Neural cell (in vitro differentiated cells): ENCODE measurements at regions not wholly inside any gene's neighbourhood (a gene's known extent, or its start where the extent isn't known, plus 50 kb on each side); places are given as distances from the start of the nearest gene placed in this dataset.

Source experiments
- H2AFZ ChIP-seq: fragments of 200-600, 300-800 bp; sonication (generic), shearing (Covaris generic); 2 replicates; pipeline ENCODE4 v1.6.0; 2014; ENCODE audit warnings: low read depth, mild to moderate bottlenecking, antibody characterized with exemption, low read length, moderate library complexity
- H3F3A ChIP-seq: fragments of 200-600 bp; shearing (Covaris generic); 2 replicates; pipeline ENCODE4 v1.6.1; 2016; ENCODE audit warnings: mild to moderate bottlenecking, moderate library complexity, mixed read lengths, antibody characterized with exemption, low read length; ENCODE audit not compliant: insufficient read depth, poor library complexity, severe bottlenecking
- H3K27ac ChIP-seq: fragments of 200-600, 300-800 bp; sonication (generic), shearing (Covaris generic); 2 replicates; pipeline ENCODE4 v1.5.1; 2014; ENCODE audit warnings: mild to moderate bottlenecking, low read length, moderate library complexity
- H3K27me3 ChIP-seq: fragments of 300-800, 200-600 bp; sonication (generic), shearing (Covaris generic); 2 replicates; pipeline ENCODE4 v1.6.0; 2014; ENCODE audit warnings: mild to moderate bottlenecking, low read depth, low read length, moderate library complexity; ENCODE audit not compliant: insufficient read depth
- H3K36me3 ChIP-seq: fragments of 300-800, 200-600 bp; sonication (generic), shearing (Covaris generic); 2 replicates; pipeline ENCODE4 v1.5.1; 2014; ENCODE audit warnings: mild to moderate bottlenecking, antibody characterized with exemption, low read length, moderate library complexity; ENCODE audit not compliant: insufficient read depth
- H3K4me2 ChIP-seq: fragments of 300-800, 200-600 bp; sonication (generic), shearing (Covaris generic); 2 replicates; pipeline ENCODE4 v1.6.0; 2014; ENCODE audit warnings: mild to moderate bottlenecking, low read length
- H3K4me3 ChIP-seq: fragments of 300-800, 200-600 bp; sonication (generic), shearing (Covaris generic); 2 replicates; pipeline ENCODE4 v1.5.1; 2014; ENCODE audit warnings: mild to moderate bottlenecking, low read length, moderate library complexity
- H3K79me2 ChIP-seq: fragments of 200-600 bp; shearing (Covaris generic); replicated peaks from 2 replicates; pipeline ENCODE4 v1.6.0; 2014; ENCODE audit warnings: mild to moderate bottlenecking, low read length, moderate library complexity; ENCODE audit not compliant: insufficient read depth
- H3K9ac ChIP-seq: fragments of 300-800, 200-600 bp; sonication (generic), shearing (Covaris generic); 2 replicates; pipeline ENCODE4 v1.6.1; 2016; ENCODE audit warnings: mild to moderate bottlenecking, low read length, mixed read lengths
- H3K9me2 ChIP-seq: fragments of 200-600 bp; shearing (Covaris generic); 2 replicates; pipeline ENCODE4 v1.6.1; 2016; ENCODE audit warnings: mild to moderate bottlenecking, low read length, mixed read lengths; ENCODE audit not compliant: insufficient read depth
- H3K9me3 ChIP-seq: fragments of 200-600, 300-800 bp; sonication (generic), shearing (Covaris generic); 2 replicates; pipeline ENCODE4 v1.6.1; 2016; ENCODE audit warnings: mild to moderate bottlenecking, mixed run types, low read length, moderate library complexity, mixed read lengths
- H4K20me1 ChIP-seq: fragments of 200-600 bp; shearing (Covaris generic); 2 replicates; pipeline ENCODE4 v1.6.1; 2016; ENCODE audit warnings: mild to moderate bottlenecking, mixed run types; ENCODE audit not compliant: insufficient read depth
- CTCF ChIP-seq: fragments of 450-650 bp; IDR thresholded peaks from 2 replicates; pipeline ENCODE4 v1.5.1; 2014; ENCODE audit warnings: antibody characterized with exemption, mild to moderate bottlenecking, moderate library complexity; ENCODE audit not compliant: poor library complexity, severe bottlenecking
- EP300 ChIP-seq: fragments of 450-650 bp; conservative IDR thresholded peaks from 2 replicates; pipeline ENCODE4 v1.6.1; 2014; ENCODE audit warnings: antibody characterized with exemption, mild to moderate bottlenecking, moderate library complexity; ENCODE audit not compliant: poor library complexity, severe bottlenecking
- EZH2 ChIP-seq: fragments of 200-600, 300-800 bp; shearing (Covaris generic), sonication (generic); IDR thresholded peaks from 2 replicates; pipeline ENCODE4 v1.6.1; 2014; ENCODE audit warnings: antibody characterized with exemption, low read length, borderline replicate concordance, mild to moderate bottlenecking; ENCODE audit not compliant: insufficient read depth, poor library complexity, severe bottlenecking
- MXI1 ChIP-seq: fragments of 450-650 bp; conservative IDR thresholded peaks from 2 replicates; pipeline ENCODE4 v1.6.1; 2014; ENCODE audit warnings: antibody characterized with exemption, mild to moderate bottlenecking; ENCODE audit not compliant: poor library complexity, severe bottlenecking
- POLR2AphosphoS5 ChIP-seq: IDR thresholded peaks from 2 replicates; pipeline ENCODE4 v1.6.1; 2012
- RAD21 ChIP-seq: fragments of 450-650 bp; conservative IDR thresholded peaks from 2 replicates; pipeline ENCODE4 v1.6.1; 2014; ENCODE audit warnings: antibody characterized with exemption, mild to moderate bottlenecking, moderate library complexity
- REST ChIP-seq: IDR thresholded peaks from 2 replicates; pipeline ENCODE4 v1.6.1; 2012; ENCODE audit warnings: borderline replicate concordance
- SMC3 ChIP-seq: fragments of 450-650 bp; conservative IDR thresholded peaks from 2 replicates; pipeline ENCODE4 v1.6.1; 2014; ENCODE audit warnings: antibody characterized with exemption, mild to moderate bottlenecking, moderate library complexity; ENCODE audit not compliant: poor library complexity
- TAF1 ChIP-seq: IDR thresholded peaks from 2 replicates; pipeline ENCODE4 v1.6.1; 2012; ENCODE audit warnings: low read depth

- TF ChIP-seq TAF1 (no peak), EZH2 (no peak), CTCF (no peak), SMC3 (no peak), MXI1 (no peak), REST (no peak), RAD21 (no peak), EP300 (no peak), POLR2AphosphoS5 (no peak)
- no peaks in the 10 kb centered on the region for H3K9me3 ChIP-seq
- no peak overlapping the region for H3K9ac ChIP-seq
- no peaks in the 10 kb centered on the region for H3K36me3 ChIP-seq
- H3K4me3 ChIP-seq, result no peak overlapping the region
- H4K20me1 ChIP-seq, result no peaks in the 10 kb centered on the region
- no peak overlapping the region for H2AFZ ChIP-seq
- no peaks in the 10 kb centered on the region for H3F3A ChIP-seq
- H3K79me2 ChIP-seq, result no peaks in the 10 kb centered on the region
- H3K9me2 ChIP-seq, result no peaks in the 10 kb centered on the region
- H3K4me2 ChIP-seq, result no peak overlapping the region
- H3K27me3 ChIP-seq, result no peaks in the 10 kb centered on the region
- H3K27ac ChIP-seq, result no peak overlapping the region
Observed at GRCh38 chr17:45718791-45719190, 65.3 kb upstream of the CRHR1 start.

GRCh38 chr17:45719335-45720071, 64.6 kb upstream of the CRHR1 start:
- TF ChIP-seq EZH2 (no peak), CTCF (peak; percentile 30)
- no peaks in the 10 kb centered on the region for H3K9me3 ChIP-seq
- H3F3A ChIP-seq, result no peaks in the 10 kb centered on the region
- H3K9me2 ChIP-seq, result no peaks in the 10 kb centered on the region
- no peak overlapping the region for H2AFZ ChIP-seq
- H3K4me2 ChIP-seq, result no peak overlapping the region
- no peak overlapping the region for H3K9ac ChIP-seq
- no peak overlapping the region for H3K4me3 ChIP-seq
- H3K36me3 ChIP-seq, result no peaks in the 10 kb centered on the region
- no peak overlapping the region for H3K27ac ChIP-seq
- no peaks in the 10 kb centered on the region for H3K79me2 ChIP-seq
- no peaks in the 10 kb centered on the region for H3K27me3 ChIP-seq
- no peaks in the 10 kb centered on the region for H4K20me1 ChIP-seq
